HG03378 (cell line): ENCODE measurements at regions not wholly inside any gene's neighbourhood (a gene's known extent, or its start where the extent isn't known, plus 50 kb on each side); places are given as distances from the start of the nearest gene placed in this dataset.
A peak's percentile ranks its signal among the peaks of the same experiment; 100 is the strongest.

Source experiments
- ATAC-seq: cut with Tn5 transposase; IDR thresholded peaks from one replicate; pipeline ENCODE4 v1.9.1; 2021; ENCODE audit warnings: mild to moderate bottlenecking, moderate library complexity; ENCODE audit not compliant: unreplicated experiment

DNA sequence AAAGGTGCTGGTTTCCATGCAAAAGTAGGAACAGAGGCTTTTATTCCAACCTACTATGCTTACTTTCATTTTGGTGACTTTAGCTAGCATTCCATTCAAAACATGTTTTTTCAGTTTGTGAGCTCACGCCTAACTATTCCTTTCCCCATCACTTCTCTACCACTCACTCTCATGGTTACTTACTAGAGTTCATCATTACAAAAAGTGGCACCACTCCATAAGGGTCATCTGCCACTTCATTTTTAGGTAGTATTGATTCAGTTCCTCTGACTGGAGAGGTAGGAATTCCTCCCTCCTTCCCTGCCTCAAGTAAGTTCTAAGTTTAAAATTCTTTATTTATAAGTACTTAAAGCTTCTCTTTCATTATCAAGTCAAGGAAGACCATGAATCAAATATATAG, 543.1 kb downstream of the HTR7 start:
- ATAC-seq, result no peak

- no peak for ATAC-seq
Measured at GRCh38 chr10:90317172-90317571, 540.7 kb downstream of the HTR7 start.

GRCh38 chr10:90318659-90319058, 539.2 kb downstream of the HTR7 start:
- ATAC-seq, result no peak

DNA sequence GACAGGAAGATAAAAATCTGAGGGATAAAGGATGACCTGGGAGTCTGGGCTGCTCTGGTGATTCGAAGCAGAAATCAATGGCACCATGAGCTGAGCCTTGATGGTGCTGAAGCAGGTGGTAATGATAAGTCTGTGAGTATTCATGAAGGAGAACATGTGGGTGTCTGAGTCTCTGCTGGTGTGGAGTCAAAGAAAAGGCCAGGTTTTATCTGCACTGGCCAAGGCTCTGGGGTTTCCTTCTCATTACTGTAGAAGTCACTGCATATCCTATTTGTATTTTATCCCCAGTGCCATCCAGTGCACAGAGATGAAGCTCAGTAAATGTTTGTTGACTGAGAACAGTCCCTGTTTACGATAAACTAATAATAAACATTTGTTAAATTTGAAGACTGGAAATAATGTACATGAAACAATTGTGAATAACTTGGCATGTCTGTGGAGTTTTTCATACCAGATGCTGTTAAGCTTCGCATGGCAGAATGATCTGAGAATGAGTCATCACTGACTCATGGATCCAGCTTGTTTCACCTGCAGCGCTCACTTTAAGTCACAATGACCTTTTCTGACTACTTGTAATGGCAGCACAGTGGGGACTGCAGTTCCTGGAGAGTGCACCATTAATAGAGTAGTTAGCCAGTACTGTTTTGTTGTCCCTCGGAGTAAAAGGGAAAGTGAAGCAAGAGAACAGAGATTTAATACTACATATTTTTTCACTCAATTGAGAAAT, 538.5 kb downstream of the HTR7 start:
- ATAC-seq, result peak; percentile 92

DNA sequence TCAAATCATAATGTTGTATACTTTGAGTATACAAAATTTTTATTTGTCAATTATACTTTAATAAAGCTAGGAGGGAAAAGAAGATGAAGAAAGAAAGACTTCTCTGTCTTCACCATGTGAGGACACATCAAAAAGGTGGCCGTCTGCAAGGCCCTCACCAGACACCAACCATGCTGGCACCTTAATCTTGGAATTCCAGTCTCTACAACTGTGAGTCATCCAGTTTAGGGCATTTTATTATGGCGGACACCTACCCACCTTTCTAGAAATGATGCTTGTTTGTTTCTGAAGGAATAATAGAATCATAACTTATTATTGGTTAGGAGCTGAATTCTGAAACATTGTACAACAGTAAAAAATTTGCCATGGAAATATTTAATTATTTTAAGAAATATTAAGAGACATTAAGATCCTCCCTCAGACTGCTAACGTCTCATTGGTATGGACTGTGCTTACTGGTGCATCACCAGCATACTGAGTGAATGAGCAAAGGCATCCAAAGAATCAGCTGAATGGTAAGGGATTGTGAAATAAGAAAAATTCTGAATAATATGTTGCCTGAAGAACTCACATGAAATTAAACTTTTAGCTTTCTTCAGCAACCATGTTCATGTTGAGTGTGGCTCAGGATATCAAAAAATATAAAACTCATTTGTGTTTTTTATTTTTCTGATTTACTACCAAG, 536.6 kb downstream of the HTR7 start:
- no peak for ATAC-seq

DNA sequence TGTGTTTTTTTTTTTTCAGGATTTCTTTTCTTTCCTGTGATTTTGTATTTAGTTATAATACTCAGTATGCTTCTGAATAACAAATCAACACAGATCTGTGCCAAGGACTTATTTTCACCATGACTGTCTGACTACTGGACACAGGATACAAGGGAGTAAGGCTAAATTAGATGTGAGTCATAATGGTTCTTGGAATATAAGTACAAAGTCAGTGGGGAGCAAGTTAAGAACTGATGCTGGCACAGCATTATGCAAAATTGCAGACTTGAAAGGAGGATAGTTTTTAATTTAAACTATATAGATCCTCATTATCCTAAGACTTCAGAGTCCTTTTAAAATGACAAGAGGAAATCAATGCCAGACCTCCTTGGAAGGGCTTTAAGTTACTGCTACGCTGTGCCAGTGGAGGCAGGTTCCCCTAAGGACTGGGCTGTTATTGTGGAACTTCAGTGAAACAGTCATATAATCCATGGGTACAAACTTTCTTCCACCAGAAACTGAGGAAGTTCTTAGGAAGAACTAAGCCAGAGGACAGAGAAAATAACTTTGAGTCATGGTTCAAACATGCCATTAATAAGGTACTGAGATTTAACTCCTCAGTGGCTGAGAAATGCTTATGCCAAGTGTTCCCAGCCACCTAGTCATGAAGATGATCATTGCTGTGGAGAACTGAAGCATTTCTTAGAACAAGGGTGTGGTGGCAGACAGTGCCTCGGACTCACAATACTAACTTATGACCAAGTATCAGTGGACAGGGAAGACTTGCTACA, 531.2 kb downstream of the HTR7 start:
- ATAC-seq, result no peak

DNA sequence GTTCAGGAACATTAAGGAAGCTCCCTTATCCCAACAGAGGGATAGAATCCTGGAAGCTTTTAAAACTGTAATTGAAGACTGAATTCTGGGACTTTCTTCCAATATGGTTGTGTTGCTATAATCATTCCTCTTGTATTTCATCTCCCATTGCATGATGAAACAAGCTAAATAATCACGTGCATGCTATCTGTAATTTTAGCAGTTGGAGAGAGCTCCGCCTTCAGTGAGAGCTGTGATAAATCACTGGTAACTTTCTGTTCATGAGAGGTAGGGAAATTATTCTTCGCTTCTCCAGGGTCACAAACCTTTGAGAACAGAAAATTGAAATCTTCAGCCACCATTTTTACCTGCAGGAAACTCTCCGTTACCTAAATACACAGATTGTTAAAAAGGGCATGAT, 530.2 kb downstream of the HTR7 start:
- no peak for ATAC-seq

DNA sequence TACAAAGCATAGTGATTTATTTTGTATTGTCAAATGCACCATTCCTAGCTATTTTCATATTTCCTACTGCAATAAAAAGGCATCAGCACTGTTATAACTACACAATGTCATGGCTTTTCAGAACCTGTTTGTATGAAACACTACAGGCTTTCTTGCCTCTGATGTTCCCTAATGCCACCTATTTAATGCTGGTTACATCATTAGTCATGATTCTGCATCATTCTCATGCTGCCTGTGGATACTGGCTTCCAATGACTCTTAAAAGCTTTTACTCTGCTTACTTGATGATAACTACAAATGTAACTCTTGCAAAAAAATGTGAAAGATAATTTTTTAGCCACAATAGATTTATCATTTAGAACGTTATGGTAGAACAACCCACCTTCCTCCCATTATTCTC, 529.4 kb downstream of the HTR7 start:
- no peak for ATAC-seq

DNA sequence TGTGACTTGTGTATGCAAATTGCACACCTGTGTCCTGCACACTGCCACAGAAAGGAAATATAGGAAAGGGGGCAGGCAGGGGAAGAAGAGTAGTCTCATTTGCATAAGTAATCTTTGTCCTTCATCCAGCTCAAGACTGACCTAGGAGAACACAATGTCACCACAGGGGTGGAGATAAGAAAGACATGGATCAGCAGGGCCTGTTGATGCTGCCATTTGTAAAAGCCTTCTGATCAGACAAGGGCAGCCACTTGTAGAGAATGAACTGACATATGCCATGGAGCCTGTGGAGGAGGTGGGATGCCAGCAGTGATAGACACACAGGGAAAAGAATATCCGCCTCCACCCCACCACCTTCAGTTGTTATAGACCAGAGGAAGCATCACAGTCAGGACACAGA, 528.9 kb downstream of the HTR7 start:
- ATAC-seq, result no peak

DNA sequence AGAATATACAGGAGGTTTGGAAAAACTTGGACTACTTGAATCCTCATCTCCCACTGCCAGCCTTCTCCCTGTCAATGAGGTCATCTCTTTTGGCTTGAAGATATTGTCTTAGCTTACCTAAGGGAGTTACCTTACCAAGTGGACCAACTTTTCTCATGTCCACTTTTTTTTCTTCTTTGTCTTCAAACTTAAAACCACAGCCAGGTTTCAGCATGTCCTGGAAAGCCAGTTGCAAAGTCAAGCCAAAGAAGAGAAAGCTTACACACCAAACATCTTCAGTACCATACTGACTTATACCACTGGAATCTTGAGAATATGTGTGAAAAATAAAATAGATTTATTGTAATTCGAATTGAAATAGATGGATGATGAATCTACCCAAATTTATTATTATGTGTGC, 520.5 kb downstream of the HTR7 start:
- ATAC-seq, result no peak

DNA sequence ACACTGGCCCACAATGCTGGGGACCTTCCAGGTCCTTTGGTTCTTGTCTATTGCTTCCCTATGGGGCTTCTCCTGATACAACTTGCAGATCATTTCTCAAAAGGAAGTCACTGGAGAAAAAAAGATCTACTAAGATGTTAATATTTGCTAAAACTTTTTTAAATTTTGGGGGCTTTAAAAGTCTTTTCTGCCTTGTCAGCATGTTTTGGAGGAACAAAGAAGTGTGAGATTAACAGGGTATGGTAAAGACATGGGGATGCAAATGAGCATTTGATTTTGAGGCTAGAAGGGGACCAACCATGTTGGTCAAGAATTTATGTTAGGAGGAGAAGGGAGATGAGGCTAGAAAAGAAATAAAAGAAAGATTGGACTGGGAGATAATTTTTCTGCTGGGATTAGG, 515.4 kb downstream of the HTR7 start:
- ATAC-seq, result no peak

GRCh38 chr10:90344226-90344625, 513.6 kb downstream of the HTR7 start:
- no peak for ATAC-seq

- no peak for ATAC-seq
Measured at GRCh38 chr10:90347239-90347638, 510.6 kb downstream of the HTR7 start.

DNA sequence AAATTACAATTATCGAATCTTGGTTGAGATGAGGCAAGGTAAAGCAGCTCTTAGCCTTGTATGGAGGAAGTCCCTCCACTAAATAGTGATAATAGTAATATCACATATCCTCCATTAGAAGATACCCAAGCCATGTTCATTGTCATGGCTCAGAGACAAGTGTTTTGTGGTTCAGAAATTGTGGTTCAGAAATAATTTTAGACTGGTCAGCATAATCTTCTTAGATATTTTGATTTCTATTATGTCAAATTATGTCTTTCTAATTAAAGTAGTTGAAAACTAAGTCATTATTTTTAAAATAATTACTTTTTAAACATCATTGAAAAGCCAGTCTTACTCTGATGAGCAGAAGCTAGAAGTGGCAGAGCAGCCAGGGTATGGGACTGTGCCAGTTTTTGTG, 507.7 kb downstream of the HTR7 start:
- ATAC-seq, result no peak

GRCh38 chr10:90352288-90352687, 505.6 kb downstream of the HTR7 start:
- no peak for ATAC-seq

DNA sequence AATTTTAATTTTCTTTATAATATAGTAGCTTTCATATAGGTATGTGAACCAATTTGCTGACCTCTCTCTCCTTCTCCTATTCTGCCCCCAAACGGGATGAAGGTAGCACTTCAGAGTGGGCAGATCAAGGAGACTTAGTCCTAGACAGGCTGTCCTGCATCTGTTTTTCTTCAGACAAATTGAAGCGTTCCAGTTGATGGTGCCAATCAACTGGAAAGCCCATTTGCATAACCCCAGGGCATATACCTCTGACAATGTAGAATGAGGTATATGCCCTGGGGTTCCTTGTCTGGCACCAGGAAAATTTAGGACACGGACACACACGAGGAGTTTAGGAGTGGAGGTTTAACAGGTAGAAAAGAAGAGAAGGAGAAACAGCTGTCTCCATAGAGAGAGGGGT, 502.9 kb downstream of the HTR7 start:
- no peak for ATAC-seq

DNA sequence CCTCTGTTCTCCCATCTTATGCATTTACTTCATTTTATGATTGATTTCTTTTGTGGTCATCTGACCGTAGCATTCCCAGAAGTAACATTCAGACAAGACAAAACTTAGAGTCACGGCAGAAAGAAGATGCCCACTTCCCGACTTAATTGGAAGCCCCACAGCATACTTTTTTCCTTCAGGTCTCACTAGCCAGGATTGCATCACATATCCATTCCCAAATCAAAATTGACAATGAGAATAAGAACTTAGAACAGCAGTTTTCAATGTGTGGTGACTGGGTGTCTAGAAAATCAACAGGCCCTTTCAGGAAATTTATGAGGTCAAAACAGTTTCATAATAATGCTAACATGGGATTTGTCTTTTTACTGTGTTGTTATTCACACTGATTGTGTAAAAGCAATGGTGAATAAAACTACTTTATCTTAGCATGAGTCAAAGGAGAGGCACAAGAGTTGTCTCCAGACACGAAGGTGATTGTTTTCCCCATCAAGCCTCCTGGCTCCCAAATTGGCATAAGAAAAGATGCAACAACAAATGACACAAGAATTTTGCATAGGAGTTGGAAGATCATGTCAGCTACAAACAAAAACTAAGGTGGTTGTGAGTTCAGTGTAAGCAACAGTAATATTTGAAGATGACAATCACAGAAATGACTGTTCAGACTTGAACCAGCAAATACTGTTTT, 493.9 kb downstream of the HTR7 start:
- no peak for ATAC-seq

GRCh38 chr10:90372451-90372850, 485.4 kb downstream of the HTR7 start:
- ATAC-seq, result no peak

DNA sequence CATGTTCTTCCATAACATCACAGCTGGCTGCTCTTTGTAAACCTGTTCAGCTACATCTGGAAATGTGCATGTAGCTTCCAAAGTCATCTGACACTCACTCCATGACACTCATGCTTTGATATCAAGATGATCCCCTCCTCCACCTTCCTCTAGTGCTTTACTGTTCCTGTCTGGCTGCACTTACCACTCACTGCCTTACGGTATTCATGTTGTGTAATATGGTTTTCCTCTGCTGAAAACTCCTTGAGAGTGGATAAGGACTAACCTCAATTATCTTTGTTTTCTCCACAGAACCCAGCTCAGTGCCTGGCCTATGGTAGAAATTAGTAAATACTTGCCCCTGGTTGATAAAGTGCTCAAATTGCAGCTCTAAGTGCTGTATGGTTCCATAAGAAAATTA, 483.9 kb downstream of the HTR7 start:
- ATAC-seq, result no peak

DNA sequence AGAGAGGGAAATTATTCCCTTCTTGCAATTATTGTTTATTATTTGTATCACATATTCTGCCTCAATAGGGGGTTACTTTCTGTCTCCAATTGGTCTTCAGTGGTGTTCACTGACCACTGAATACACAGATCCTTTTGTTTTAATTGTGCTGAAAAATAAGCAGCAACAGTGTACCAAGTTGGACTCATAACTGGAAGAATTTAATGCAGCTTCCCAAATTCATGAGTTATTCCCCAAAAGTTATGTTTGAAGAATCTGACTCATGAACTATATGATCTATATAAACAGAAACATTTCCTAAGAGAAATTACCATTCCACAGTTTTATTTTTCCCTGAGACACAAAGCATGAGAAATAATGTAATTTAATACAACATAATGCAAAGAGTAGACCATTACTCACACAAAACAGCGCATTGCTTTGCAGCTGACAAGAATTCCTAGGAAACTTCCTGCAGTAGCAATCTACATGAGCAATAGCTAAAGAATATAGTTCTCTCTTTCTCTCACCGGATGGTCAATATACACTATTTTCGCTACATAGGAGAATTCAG, 479.2 kb downstream of the HTR7 start:
- ATAC-seq, result no peak

- ATAC-seq, result no peak
Measured at GRCh38 chr10:90381468-90381867, 476.4 kb downstream of the HTR7 start.
